Colonic mucosa (tissue), 4 donors: ENCODE measurements at regions not wholly inside any gene's neighbourhood (a gene's known extent, or its start where the extent isn't known, plus 50 kb on each side); places are given as distances from the start of the nearest gene placed in this dataset.

Experiments
- DNase-seq: peaks from one replicate; pipeline ENCODE4 v3.0.0-alpha.2; 2020
- H3K27ac ChIP-seq: fragments of 200-600 bp; one replicate; pipeline ENCODE4 v1.8.0; 2021
- H3K27me3 ChIP-seq: fragments of 200-600 bp; one replicate; pipeline ENCODE4 v1.8.0; 2021
- H3K36me3 ChIP-seq: fragments of 200-600 bp; one replicate; pipeline ENCODE4 v1.8.0; 2021
- H3K4me1 ChIP-seq: fragments of 200-600 bp; one replicate; pipeline ENCODE4 v1.8.0; 2021; ENCODE audit warnings: mild to moderate bottlenecking
- H3K4me3 ChIP-seq: fragments of 200-600 bp; one replicate; pipeline ENCODE4 v1.8.0; 2021
- H3K9ac ChIP-seq, 2 donors: one replicate each; pipeline ENCODE4 v1.7.0; 2013; ENCODE audit warnings: control low read depth in 2 of 2, low read depth in 2 of 2, low read length in 2 of 2
- H3K9me3 ChIP-seq: fragments of 200-600 bp; one replicate; pipeline ENCODE4 v1.8.0; 2021
- intact Hi-C: fragments of 100-400 bp; cut with DNase I; formaldehyde crosslinking; loops from one replicate; pipeline ENCODE4 v1.14.1; 2022
- TF ChIP-seq, protein P1 (sequence below): fragments of 200-600 bp; IDR thresholded peaks from one replicate; pipeline ENCODE4 v1.8.0; 2022; ENCODE audit warnings: antibody characterized with exemption, mild to moderate bottlenecking
- donor health status: healthy.
- donor health status: DM: no; HTN: no; CAD: no.
- donor health status: DM: no; HTN: no; CAD: no.

DNA sequence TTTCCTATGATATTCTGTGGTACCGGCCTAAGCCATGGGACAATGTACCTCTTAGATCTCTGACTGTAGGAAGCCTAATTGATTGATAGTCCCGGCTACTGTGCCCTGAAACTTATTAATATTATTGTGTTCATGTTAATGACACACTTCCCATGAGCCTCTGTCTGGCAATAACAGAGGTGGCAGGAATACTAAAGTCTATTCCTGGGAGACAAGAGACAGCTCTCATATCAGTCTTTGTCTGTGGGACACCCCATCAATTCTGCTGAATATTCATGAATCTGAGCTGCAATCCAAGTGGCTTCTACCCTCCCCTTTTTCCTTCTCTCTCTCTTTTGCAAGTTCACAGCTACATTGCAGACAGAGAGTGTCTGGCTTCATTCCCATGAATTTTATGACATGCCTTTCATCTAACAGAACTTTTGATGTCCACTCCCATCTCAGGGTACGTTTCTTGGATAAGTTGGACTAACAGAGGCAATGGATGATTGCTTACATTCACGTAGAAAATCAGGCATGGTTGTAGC lies 907.5 kb downstream of the ZPLD1 start:
- DNase-seq: no peak
- no peaks in the 10 kb centered on the region for H3K27me3 ChIP-seq
- no peaks in the 10 kb centered on the region for H3K4me1 ChIP-seq
- H3K27ac ChIP-seq: no peak overlapping the region
- TF ChIP-seq, protein P1, sequence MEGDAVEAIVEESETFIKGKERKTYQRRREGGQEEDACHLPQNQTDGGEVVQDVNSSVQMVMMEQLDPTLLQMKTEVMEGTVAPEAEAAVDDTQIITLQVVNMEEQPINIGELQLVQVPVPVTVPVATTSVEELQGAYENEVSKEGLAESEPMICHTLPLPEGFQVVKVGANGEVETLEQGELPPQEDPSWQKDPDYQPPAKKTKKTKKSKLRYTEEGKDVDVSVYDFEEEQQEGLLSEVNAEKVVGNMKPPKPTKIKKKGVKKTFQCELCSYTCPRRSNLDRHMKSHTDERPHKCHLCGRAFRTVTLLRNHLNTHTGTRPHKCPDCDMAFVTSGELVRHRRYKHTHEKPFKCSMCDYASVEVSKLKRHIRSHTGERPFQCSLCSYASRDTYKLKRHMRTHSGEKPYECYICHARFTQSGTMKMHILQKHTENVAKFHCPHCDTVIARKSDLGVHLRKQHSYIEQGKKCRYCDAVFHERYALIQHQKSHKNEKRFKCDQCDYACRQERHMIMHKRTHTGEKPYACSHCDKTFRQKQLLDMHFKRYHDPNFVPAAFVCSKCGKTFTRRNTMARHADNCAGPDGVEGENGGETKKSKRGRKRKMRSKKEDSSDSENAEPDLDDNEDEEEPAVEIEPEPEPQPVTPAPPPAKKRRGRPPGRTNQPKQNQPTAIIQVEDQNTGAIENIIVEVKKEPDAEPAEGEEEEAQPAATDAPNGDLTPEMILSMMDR: no peak
- H3K36me3 ChIP-seq: no peaks in the 10 kb centered on the region
- intact Hi-C loops: no loop called here
- H3K9me3 ChIP-seq: no peaks in the 10 kb centered on the region
- H3K4me3 ChIP-seq: no peak overlapping the region
- no peak overlapping the region for H3K9ac ChIP-seq

- no peak for DNase-seq
- Histone ChIP-seq H3K9ac (no peak overlapping the region), H3K27me3 (no peaks in the 10 kb centered on the region), H3K4me3 (no peak overlapping the region), H3K4me1 (no peaks in the 10 kb centered on the region), H3K36me3 (no peaks in the 10 kb centered on the region), H3K9me3 (no peaks in the 10 kb centered on the region), H3K27ac (no peak overlapping the region)
- TF ChIP-seq, protein P1: no peak
- intact Hi-C loops: no loop called here
Measured at GRCh38 chr3:103349760-103350159, 914.9 kb downstream of the ZPLD1 start.

- Histone ChIP-seq H3K4me1 (no peaks in the 10 kb centered on the region), H3K27ac (no peak overlapping the region), H3K9ac (no peak overlapping the region), H3K4me3 (no peak overlapping the region), H3K9me3 (no peaks in the 10 kb centered on the region), H3K36me3 (no peaks in the 10 kb centered on the region), H3K27me3 (no peaks in the 10 kb centered on the region)
- TF ChIP-seq, protein P1: no peak
- intact Hi-C loops: no loop called here
- no peak for DNase-seq
Measured at GRCh38 chr3:103365467-103365866, 930.7 kb downstream of the ZPLD1 start.

GRCh38 chr3:103367481-103367880 lies 932.7 kb downstream of the ZPLD1 start:
- no peak overlapping the region for H3K9ac ChIP-seq
- H3K27me3 ChIP-seq: no peaks in the 10 kb centered on the region
- intact Hi-C loops: no loop called here

DNA sequence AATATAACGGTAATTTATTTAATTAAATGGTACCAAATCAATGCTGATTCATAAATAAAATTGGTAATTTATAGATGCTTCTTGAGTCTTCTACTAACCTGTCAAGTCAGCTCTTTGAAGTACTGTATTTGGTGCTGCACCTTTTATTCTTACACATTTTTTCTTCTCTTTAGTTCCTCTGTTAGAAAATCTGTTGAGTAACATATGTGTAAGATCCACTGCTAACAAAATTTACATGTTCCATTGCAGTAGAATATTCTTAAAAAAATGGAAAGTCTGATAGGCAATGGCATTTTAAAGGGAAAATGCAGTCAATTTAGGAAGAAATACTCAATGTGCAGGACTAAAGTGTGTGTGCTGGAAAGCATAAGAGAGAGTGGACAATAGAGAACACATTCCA lies 936.6 kb downstream of the ZPLD1 start:
- Histone ChIP-seq H3K4me1 (no peaks in the 10 kb centered on the region), H3K27me3 (no peaks in the 10 kb centered on the region), H3K4me3 (no peak overlapping the region), H3K36me3 (no peaks in the 10 kb centered on the region), H3K9me3 (no peaks in the 10 kb centered on the region), H3K9ac (no peak overlapping the region), H3K27ac (no peak overlapping the region)
- no peak for DNase-seq
- TF ChIP-seq, protein P1: no peak
- intact Hi-C loops: no loop called here

More at GRCh38 chr3:103367481-103367880, 932.7 kb downstream of the ZPLD1 start:
- no peaks in the 10 kb centered on the region for H3K4me1 ChIP-seq
- no peaks in the 10 kb centered on the region for H3K9me3 ChIP-seq
- H3K27ac ChIP-seq: no peak overlapping the region
- H3K36me3 ChIP-seq: no peaks in the 10 kb centered on the region
- TF ChIP-seq, protein P1: no peak
- no peak overlapping the region for H3K4me3 ChIP-seq
- DNase-seq: no peak
